ENCODE measurements at regions not wholly inside any gene's neighbourhood (a gene's known extent, or its start where the extent isn't known, plus 50 kb on each side); places are given as distances from the start of the nearest gene placed in this dataset.

DNA sequence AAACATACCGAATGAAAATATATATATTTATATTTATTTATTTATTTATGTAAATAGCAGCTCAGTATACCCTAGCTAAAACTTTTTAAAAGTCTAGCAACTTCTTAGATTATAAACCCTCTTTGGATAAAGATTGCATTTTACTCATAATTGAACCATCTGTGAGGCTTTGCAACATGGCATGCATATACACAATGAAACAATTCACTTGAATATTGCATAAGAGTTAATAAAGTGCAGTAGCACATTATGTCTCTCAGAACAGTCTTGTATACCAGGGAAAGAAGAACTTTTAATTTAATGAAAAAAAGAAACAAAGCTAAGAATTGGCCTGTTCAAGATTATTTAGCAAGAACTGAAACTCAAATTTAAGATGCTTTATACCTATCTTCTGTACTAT lies 1363.9 kb upstream of the ADGRL2 start:
- DNase-seq, result no peak

GRCh38 chr1:80427881-80428280 lies 1372.9 kb upstream of the ADGRL2 start:
- DNase-seq, result no peak

- no peak for DNase-seq
Observed at GRCh38 chr1:80424249-80424648, 1376.5 kb upstream of the ADGRL2 start.

- DNase-seq, result no peak
Observed at GRCh38 chr1:80418134-80418533, 1382.6 kb upstream of the ADGRL2 start.

DNA sequence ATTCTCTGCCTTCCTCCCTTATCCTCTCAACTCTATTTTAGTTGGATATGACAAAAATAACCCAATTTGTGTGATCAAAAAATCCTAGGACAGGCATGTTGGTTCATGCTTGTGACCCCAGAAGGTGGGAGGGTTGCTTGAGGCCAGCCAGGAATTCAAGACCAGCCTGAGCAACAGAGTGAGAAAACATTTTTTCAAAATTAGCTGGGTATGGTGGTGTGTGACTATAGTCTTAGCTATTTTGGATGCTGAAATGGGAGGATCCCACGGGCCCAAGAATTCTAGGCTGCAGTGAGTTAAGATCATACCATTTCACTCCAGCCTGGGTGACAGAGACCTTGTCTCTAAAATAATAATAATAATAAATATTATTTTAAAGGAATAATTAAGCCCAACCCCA lies 1383.1 kb upstream of the ADGRL2 start:
- no peak for DNase-seq

GRCh38 chr1:80413969-80414368 lies 1386.8 kb upstream of the ADGRL2 start:
- DNase-seq, result no peak

DNA sequence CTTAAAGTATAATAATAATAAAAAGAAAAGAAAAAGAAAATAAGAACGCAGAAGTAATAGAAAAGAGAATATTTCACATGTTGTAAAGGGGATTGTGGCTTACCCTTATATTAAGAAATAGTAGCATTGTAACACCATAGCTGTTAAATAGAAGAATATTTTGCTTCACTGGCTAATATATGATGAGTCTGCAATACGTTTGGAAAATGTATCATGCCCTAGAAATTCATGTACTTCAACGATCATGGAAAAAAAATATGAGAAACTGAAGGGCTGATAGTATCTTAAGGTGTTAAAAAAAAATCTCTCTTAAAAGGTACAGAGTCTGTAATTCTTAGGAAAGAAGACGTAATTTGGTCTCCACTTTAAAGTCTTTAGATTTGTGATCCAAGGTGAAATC lies 1390.5 kb upstream of the ADGRL2 start:
- DNase-seq, result no peak

DNA sequence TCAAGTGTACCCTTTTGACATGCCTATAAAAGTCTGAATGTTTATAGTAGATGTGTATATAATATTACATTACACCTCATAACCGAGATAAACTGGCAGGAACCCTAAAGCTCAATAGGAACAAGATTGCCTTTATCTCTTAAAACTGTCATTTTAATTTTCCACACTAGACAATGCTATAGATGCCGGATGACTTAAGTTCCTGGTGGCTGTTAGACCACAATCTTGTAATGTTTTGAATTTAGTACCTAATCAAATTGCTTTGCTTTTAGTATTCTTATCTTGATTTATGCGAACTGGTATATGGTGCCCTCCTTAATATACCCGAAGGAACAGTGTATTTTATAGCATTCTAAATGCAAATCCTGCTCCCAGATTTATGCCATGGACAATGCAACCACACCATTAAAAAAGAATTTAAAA lies 1397.0 kb upstream of the ADGRL4 start:
- peak in 1 of 2 donors; percentile 4 for DNase-seq

GRCh38 chr1:80402625-80403024 lies 1396.1 kb upstream of the ADGRL4 start:
- DNase-seq, result no peak

GRCh38 chr1:80401757-80402156 lies 1395.2 kb upstream of the ADGRL4 start:
- no peak for DNase-seq

GRCh38 chr1:80392529-80392928 lies 1386.0 kb upstream of the ADGRL4 start:
- DNase-seq, result no peak

- no peak for DNase-seq
Observed at GRCh38 chr1:80385650-80386049, 1379.1 kb upstream of the ADGRL4 start.

- no peak for DNase-seq
Observed at GRCh38 chr1:80384959-80385358, 1378.4 kb upstream of the ADGRL4 start.

DNA sequence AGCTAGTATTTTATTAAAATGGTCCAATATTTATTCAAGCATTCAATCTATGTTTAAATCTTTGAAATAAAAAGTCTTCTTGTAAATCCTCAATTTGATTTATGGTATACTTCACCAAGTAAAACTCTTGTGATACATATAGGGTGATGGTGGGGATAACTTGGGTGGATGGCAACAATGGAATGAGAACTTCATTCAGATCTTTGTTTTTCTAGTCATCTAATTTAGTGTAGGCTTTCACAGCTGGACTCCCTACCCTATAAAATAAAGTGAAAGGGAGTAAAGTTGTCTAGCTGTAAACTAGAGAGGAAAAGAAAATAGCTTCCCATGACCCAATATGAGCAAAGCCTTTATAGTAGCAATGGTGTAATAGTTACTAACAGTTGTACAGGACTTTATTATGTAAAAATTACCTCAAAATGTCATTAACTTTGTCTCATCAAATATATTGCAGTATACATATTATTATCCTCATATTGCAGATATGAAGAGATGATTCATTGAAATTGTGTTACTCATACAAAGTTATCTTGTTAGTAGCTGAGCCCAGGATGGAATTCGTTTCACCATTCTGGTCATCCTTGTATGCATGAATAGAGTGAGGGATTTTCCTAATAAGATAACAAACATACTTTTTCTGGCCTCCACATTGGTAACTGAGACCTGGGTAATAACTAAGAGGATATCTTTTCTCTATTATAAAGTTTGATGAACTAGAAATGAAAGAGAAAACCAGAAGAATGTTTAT lies 1377.7 kb upstream of the ADGRL4 start:
- no peak for DNase-seq

DNA sequence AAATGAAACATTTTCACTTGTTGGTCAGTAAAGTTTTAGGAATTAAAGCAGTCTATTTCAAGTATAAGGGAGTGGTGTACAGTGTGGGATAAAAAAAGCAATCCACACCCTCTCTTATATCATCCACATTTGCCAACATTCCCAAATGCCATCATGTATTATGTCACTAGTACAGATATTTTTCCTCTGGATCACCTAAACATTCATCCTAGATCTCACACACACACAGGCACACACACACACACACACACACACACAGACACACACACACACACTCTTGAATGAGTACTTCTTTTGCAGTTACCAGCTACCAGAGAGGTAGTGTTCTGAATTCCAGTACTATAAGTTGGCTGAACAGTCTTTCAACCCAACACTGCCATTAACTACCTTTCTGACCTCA lies 1369.1 kb upstream of the ADGRL4 start:
- DNase-seq, result no peak

DNA sequence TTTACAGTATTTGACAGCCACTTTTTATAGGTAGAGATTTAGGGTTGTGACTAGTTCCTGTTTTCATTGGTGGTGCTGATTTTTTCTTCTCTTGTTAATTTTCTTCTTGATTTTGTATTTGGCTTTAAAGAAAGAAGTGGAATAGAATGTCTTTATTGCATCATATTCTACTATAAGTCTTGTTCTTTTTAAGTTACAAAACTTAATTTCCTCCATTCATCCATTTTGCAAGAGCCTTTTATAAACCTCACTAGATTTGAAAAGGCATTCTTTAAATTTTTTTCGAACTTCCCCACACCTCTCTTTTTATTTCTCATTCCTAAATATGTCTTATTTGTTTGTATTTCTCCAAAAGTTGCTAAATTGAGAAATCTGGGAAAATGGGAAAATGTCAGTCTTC lies 1368.6 kb upstream of the ADGRL4 start:
- no peak for DNase-seq

DNA sequence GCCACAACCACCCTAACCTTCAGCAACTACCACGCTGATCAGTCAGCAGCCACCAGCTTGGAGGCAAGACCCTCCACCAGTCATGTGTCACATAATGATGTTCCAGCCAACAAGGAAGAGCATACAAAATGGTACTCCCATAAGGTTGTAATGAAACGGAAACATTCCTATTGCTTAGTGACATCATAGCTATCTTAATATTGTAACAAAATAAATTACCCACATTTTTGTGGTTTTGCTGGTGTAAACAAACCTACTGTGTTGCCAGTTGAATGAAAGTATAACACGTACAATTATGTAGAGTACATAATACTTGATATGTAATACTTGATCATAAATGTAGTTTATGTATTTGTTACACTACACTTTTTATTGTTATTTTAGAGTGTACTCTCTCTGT lies 1363.2 kb upstream of the ADGRL4 start:
- DNase-seq, result no peak

DNA sequence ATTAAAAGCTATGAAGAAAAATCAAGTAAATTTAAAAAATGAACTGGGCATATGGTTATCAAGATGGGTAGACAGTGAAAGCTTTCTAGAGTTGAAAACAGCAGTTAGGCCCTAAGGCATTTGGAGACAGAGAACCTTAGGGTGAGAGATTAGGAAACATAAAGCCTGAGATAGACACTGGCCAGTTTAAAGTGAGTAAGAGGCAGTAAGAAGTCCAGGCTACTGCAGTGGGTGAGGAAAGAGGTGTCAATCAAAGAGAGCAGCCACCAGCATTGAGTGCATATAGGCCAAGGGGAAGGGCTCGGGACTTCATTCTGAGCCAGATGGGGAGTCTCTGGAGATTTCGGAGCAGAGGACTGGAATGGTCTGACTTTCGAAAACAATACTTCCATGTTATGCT lies 1360.5 kb upstream of the ADGRL4 start:
- DNase-seq, result no peak

- DNase-seq, result no peak
Observed at GRCh38 chr1:80365359-80366021, 1359.0 kb upstream of the ADGRL4 start.

GRCh38 chr1:80363689-80364475 lies 1357.4 kb upstream of the ADGRL4 start:
- no peak for DNase-seq

DNA sequence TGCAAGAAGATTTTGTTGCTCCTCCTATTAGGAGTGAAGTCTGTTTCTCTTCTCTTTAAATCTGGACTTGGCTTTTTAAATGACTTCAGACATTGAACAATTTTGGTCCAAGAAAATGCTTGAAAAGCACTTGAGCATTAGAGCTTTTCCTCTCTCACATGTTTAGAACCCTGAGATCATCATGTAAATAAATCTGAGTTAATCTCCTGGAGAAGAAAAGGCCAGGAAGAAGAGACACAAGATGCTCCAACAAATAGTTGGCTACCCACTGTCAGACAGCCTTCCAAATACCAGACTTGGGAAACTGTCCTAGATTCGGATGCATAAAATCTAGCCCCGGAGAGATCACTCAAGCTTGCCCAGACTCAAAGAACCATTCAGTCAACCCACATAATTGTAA lies 1353.1 kb upstream of the ADGRL4 start:
- DNase-seq, result no peak

- no peak for DNase-seq
Observed at GRCh38 chr1:80349218-80349617, 1342.7 kb upstream of the ADGRL4 start.

DNA sequence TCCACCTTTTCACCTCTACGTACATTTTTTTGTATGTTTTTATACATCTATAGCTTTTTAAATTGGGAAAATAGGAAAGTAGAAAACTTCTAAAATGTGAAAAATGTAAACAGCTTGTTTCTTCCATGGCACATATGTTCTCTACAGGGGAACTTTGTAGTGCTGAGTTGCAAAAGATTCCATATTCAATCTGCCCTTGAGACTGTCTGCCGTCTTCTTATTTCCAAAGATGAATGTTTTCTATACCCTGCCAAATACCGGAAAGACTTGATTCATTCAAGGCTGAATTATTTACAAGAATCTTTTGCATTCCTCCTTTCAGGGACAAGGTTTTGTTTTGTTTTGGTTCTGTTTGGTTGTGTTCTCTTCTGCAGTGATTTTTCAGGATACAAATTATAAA lies 1334.5 kb upstream of the ADGRL4 start:
- DNase-seq, result no peak

Data from right lung (tissue), 2 donors.